ENCODE measurements at regions not wholly inside any gene's neighbourhood (a gene's known extent, or its start where the extent isn't known, plus 50 kb on each side); places are given as distances from the start of the nearest gene placed in this dataset.

- Mint-ChIP-seq H3K4me1 (ENCODE audit: low read depth) (peaks cover 62% of the 10 kb centered on the region), H3K27ac (peak overlapping the region; percentile 91), H3K4me3 (peak overlapping the region; percentile 84), H3K36me3 (ENCODE audit: low read depth) (peaks cover 16% of the 10 kb centered on the region), H3K9me3 (no peaks in the 10 kb centered on the region), H3K27me3 (ENCODE audit: low read depth) (no peaks in the 10 kb centered on the region)
- no peak for DNase-seq (ENCODE audit: low spot score)
These were observed 262.3 kb upstream of the KLF14 start for GRCh38 chr7:130996205-130996832.

DNA sequence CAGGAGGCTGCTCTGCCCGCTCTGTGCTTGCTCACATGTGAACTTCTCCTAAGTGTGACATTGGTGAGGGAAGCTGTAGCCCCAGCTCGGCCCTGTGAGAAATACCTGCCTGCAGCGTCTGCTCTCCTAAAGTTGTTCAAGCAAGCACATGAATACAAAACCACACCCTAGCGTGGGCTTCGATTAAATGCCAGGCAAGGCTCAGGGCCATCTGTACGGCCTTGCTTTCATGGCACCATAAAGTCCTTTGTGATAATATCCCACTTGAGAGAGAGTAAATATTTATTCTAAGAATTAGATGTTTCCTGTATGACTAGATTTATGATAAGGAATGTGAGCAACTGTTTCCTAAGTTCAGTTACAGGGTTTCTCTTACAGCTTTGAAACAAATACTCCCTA lies 262.8 kb upstream of the KLF14 start:
- H3K36me3 Mint-ChIP-seq (ENCODE audit: low read depth): peaks cover 20% of the 10 kb centered on the region
- peak overlapping the region; percentile 91 for H3K27ac Mint-ChIP-seq
- no peaks in the 10 kb centered on the region for H3K27me3 Mint-ChIP-seq (ENCODE audit: low read depth)
- peak overlapping the region; percentile 84 for H3K4me3 Mint-ChIP-seq
- H3K9me3 Mint-ChIP-seq: peaks cover 4% of the 10 kb centered on the region
- peak; percentile 68 for DNase-seq (ENCODE audit: low spot score)
- H3K4me1 Mint-ChIP-seq (ENCODE audit: low read depth): peaks cover 61% of the 10 kb centered on the region

DNA sequence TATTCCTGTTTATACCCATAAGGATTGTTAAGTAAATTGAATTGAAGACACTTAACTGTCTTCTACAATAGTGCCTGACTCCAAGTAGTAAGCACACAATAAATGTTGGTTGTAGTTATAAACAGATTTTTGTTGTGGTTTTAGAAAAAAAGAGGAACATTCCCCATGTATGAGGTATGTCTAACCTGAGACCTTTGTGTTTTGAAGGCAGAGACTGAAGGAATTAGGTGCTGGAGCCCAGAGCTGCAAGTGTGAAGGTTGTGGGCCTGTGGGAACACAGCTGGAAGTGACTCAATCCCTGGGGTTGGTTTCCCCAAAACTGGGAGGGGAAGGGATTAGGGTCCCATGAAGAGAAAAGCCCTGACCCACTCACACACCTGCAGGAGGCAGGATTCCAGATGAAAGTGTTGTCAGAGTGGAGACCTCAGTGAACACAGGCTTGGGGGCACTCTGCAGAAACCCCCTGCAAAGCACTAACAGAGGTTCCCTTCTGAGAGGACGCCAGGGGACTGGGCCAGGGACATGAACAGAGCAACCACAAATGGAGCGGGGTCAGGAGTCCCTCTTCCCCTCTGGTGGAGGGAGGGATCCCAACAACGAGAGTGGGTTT lies 265.1 kb upstream of the KLF14 start:
- DNase-seq (ENCODE audit: low spot score): no peak
- H3K4me3 Mint-ChIP-seq: peak overlapping the region; percentile 4

DNA sequence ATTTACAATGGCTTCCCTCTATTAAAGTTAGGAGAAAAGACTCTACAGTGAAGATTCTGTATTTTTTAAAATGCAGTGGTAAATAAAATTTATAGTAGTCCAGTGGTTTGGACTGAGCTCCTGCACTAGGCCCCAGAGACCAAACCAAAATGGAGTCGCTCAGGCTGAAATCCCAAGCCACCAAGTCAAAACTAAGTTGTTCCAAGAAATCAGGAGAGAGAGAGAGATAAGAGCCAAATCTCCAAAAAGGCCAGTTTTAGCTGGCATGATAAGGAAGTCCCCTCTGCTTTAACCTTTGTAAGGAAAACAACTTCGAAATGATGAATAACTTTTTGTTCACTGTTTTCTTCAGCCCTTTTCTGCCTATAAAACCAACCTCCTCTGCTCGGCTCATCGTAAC lies 265.9 kb upstream of the KLF14 start:
- H3K9me3 Mint-ChIP-seq: peaks cover 18% of the 10 kb centered on the region
- H3K27ac Mint-ChIP-seq: no peak overlapping the region
- H3K27me3 Mint-ChIP-seq (ENCODE audit: low read depth): no peaks in the 10 kb centered on the region
- peaks cover 32% of the 10 kb centered on the region for H3K36me3 Mint-ChIP-seq (ENCODE audit: low read depth)
- no peak overlapping the region for H3K4me3 Mint-ChIP-seq
- no peak for DNase-seq (ENCODE audit: low spot score)
- peaks cover 51% of the 10 kb centered on the region for H3K4me1 Mint-ChIP-seq (ENCODE audit: low read depth)

More for the DNA sequence above, 265.1 kb upstream of the KLF14 start:
- Mint-ChIP-seq H3K27ac (peak overlapping the region; percentile 67), H3K4me1 (ENCODE audit: low read depth) (peaks cover 55% of the 10 kb centered on the region), H3K27me3 (ENCODE audit: low read depth) (no peaks in the 10 kb centered on the region), H3K36me3 (ENCODE audit: low read depth) (peaks cover 31% of the 10 kb centered on the region), H3K9me3 (peaks cover 18% of the 10 kb centered on the region)

DNA sequence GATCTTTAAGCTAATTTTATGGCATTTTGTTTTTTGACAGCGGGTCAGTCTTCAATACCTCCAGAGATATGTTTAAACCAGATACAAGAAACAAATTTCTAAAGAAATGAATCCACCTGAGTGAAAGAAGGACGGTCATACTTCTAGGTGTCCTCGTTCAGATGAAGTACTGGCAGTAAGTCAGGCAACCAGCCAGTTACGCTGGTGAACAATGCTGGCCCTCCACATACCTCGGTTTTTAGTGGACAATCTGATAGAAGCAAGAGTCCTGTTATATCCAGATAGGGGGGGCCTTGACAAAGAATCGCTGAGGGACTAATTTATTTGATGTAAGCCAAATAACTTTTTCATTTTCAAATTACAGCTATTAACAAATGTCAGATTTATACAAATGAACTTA lies 266.4 kb upstream of the KLF14 start:
- Mint-ChIP-seq H3K4me3 (no peak overlapping the region), H3K4me1 (ENCODE audit: low read depth) (peaks cover 46% of the 10 kb centered on the region), H3K9me3 (peaks cover 19% of the 10 kb centered on the region), H3K36me3 (ENCODE audit: low read depth) (peaks cover 36% of the 10 kb centered on the region), H3K27ac (no peak overlapping the region), H3K27me3 (ENCODE audit: low read depth) (no peaks in the 10 kb centered on the region)
- DNase-seq (ENCODE audit: low spot score): no peak

DNA sequence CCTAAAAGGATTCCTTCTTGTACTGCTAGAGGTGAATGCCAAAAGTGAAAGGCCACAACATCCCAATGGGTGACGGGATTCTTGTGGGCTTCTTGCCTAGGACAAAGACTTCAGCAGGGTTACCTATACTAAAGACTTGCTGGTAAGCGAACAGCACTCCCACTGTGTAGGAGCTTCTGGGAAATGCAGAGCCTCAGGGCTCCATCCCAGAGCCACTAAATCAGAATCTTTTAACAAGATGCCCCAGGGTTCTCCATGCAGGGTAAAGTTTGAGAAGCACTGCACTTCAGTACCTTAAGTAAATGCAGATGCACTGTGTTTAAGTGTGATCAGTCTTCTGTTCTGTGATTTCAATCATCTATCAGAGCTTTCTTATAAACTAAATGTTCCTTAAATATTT lies 266.9 kb upstream of the KLF14 start:
- Mint-ChIP-seq H3K27ac (no peak overlapping the region), H3K9me3 (peaks cover 22% of the 10 kb centered on the region), H3K27me3 (ENCODE audit: low read depth) (no peaks in the 10 kb centered on the region), H3K4me1 (ENCODE audit: low read depth) (peaks cover 41% of the 10 kb centered on the region), H3K4me3 (no peak overlapping the region), H3K36me3 (ENCODE audit: low read depth) (peaks cover 39% of the 10 kb centered on the region)
- no peak for DNase-seq (ENCODE audit: low spot score)

DNA sequence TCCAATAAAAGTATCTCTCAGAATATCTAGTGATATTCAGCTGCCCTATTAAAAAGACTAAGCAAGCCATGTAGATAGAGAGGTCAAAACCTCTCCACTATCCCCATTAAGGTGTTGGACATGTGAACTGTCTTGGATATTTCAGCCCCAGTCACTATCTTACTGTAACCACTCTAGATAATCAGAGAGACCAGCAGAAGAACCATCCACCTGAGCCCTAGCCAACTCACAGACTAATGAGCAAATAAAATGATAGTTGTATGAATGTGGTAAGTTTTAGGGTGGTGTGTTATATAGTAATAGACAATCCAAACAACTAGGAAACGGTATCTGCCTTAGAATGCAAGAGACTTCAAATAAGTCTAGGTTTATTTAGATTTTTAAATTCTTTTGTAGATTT lies 268.6 kb upstream of the KLF14 start:
- peaks cover 42% of the 10 kb centered on the region for H3K36me3 Mint-ChIP-seq (ENCODE audit: low read depth)
- no peaks in the 10 kb centered on the region for H3K27me3 Mint-ChIP-seq (ENCODE audit: low read depth)
- no peak overlapping the region for H3K4me3 Mint-ChIP-seq
- peaks cover 36% of the 10 kb centered on the region for H3K4me1 Mint-ChIP-seq (ENCODE audit: low read depth)
- no peak overlapping the region for H3K27ac Mint-ChIP-seq
- H3K9me3 Mint-ChIP-seq: peaks cover 22% of the 10 kb centered on the region
- DNase-seq (ENCODE audit: low spot score): no peak

DNA sequence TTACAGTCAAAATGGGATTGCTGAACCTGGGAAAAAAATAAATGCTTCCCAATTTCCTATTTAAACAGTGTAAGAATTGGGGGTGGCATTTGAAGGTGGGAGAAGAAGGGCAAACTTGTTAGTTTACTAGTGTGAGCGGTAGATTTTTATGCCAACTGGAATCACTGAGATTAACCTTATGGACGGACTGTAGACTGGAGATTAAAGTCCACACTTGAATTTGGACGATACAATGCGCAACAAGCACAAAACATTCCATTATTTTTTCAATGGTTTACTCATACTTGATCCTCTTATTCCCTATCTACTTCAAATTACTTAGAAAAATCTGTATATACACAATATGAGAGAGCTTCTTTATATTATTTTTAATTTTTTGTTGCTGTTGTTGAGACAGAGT lies 269.6 kb upstream of the KLF14 start:
- Mint-ChIP-seq H3K36me3 (ENCODE audit: low read depth) (peaks cover 41% of the 10 kb centered on the region), H3K27ac (no peak overlapping the region), H3K9me3 (peaks cover 22% of the 10 kb centered on the region), H3K27me3 (ENCODE audit: low read depth) (no peaks in the 10 kb centered on the region), H3K4me1 (ENCODE audit: low read depth) (peaks cover 37% of the 10 kb centered on the region), H3K4me3 (no peak overlapping the region)
- DNase-seq (ENCODE audit: low spot score): no peak

- DNase-seq (ENCODE audit: low spot score): no peak
- Mint-ChIP-seq H3K36me3 (ENCODE audit: low read depth) (peaks cover 36% of the 10 kb centered on the region), H3K4me1 (ENCODE audit: low read depth) (peaks cover 37% of the 10 kb centered on the region), H3K27ac (no peak overlapping the region), H3K27me3 (ENCODE audit: low read depth) (no peaks in the 10 kb centered on the region), H3K9me3 (peaks cover 22% of the 10 kb centered on the region), H3K4me3 (no peak overlapping the region)
These were observed 270.4 kb upstream of the KLF14 start for GRCh38 chr7:131004371-131004770.

DNA sequence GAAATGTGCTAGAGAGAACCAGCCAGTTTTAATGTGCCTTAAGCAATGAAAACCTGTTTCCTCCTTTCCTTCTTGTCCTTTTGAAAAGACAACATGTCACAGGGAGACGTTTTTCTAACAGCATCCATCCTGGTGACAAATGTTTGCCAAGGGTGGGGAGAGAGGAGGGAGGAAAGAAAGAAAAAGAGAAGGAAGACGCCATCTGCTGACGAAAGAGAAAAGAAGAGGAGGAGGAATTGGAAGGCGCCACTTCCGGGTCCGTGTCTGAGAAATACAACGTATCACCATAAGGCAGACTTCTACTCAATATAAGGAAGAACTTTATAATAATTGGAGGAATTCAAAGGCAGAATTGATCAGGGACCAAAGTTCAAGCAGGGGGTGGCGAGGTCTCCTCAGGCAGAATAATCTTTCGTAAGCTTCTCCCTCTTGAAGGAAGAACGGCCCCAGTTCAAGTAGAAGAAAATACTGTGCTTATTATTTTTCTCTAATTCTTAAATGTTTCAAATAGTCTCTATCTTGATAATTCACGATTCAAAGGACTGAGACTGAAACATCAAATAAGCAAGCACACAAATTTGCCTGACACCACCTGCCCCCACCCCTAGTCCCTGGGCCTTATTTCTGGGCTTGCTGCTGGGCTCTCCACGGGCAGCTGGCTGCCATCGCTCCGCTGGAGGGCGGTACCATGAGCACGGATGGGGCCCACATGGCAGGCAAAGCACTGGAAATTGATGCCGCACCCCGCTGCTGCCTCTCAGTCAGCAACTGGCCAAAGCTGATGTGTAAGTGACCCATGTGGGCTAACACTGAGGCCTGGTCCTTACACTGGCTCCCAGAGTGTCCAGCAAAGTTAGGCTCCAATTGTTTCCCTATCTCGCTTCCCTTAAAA lies 273.7 kb upstream of the KLF14 start:
- Mint-ChIP-seq H3K4me3 (peak overlapping the region; percentile 85), H3K36me3 (ENCODE audit: low read depth) (peaks cover 27% of the 10 kb centered on the region), H3K9me3 (peaks cover 14% of the 10 kb centered on the region), H3K4me1 (ENCODE audit: low read depth) (peaks cover 61% of the 10 kb centered on the region), H3K27ac (peak overlapping the region; percentile 90), H3K27me3 (ENCODE audit: low read depth) (no peaks in the 10 kb centered on the region)
- DNase-seq (ENCODE audit: low spot score): peak; percentile 62

DNA sequence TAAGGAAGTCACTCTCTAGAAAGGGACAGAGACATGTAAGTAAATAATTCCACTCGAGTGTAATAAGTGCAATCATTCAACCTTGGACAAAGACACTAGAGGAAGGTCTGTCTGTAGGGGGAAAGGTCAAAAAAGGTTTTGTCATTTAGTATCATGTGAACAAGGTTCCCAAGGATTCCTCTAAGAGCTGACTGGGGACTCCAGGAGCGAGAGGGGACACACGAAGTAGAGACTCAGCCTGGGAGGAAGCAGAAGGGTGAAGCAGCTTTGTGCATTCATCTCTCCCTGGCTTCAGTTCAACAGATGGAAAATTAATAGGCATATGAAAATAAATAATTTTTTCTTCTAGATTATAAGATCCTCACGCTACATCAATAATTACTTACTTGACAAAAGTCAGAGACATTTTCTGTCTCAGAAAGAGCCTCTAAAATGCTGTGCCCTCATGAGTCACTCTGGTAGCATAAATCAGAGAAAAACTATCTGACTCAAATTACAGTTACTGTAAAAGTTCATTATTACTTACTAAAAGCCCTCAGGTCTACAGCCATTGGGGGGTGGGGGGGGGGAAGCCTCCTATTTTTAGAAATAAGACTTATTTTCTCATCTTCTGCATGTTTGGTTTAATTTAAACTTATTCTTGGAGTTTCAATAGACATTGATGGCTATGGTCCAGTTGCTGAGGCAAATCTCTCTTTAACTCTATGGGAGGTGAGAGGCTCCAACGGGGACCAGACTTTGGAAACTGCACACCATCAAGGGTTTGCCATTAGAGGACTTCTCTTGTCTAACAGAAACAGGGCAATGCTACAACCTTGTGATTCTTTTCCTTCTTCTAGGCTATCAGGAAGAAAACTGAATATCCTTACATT lies 275.1 kb upstream of the KLF14 start:
- H3K9me3 Mint-ChIP-seq: peaks cover 4% of the 10 kb centered on the region
- H3K4me3 Mint-ChIP-seq: peak overlapping the region; percentile 76

GRCh38 chr7:131010029-131010716 lies 276.2 kb upstream of the KLF14 start:
- H3K36me3 Mint-ChIP-seq (ENCODE audit: low read depth): peaks cover 13% of the 10 kb centered on the region
- H3K4me1 Mint-ChIP-seq (ENCODE audit: low read depth): peaks cover 75% of the 10 kb centered on the region
- peak overlapping the region; percentile 76 for H3K4me3 Mint-ChIP-seq
- no peak for DNase-seq (ENCODE audit: low spot score)
- H3K9me3 Mint-ChIP-seq: peaks cover 4% of the 10 kb centered on the region
- no peaks in the 10 kb centered on the region for H3K27me3 Mint-ChIP-seq (ENCODE audit: low read depth)
- peak overlapping the region; percentile 90 for H3K27ac Mint-ChIP-seq

More for the DNA sequence above, 275.1 kb upstream of the KLF14 start:
- no peaks in the 10 kb centered on the region for H3K27me3 Mint-ChIP-seq (ENCODE audit: low read depth)
- H3K36me3 Mint-ChIP-seq (ENCODE audit: low read depth): peaks cover 16% of the 10 kb centered on the region
- peaks cover 74% of the 10 kb centered on the region for H3K4me1 Mint-ChIP-seq (ENCODE audit: low read depth)
- peak overlapping the region; percentile 90 for H3K27ac Mint-ChIP-seq
- DNase-seq (ENCODE audit: low spot score): no peak

Measured in T-helper 2 cell treated with Interferon-gamma antibody and Interleukin-4, amounts not matched to agents 5 μg/mL and 100 μg/mL, for 36 hours (primary cell).